Superior temporal gyrus (tissue), 1 donor: ENCODE measurements at regions not wholly inside any gene's neighbourhood (a gene's known extent, or its start where the extent isn't known, plus 50 kb on each side); places are given as distances from the start of the nearest gene placed in this dataset.
A peak's percentile ranks its signal among the peaks of the same experiment; 100 is the strongest.
"Not testable (repeated sequence)": the region's sequence is repeated elsewhere in the genome, so short reads cannot be mapped to it uniquely, and the experiment has no call there.

ENCODE experiments used
- DNase-seq: peaks from one replicate; pipeline ENCODE4 v3.0.0-alpha.2; 2016; ENCODE audit errors: extremely low spot score

DNA sequence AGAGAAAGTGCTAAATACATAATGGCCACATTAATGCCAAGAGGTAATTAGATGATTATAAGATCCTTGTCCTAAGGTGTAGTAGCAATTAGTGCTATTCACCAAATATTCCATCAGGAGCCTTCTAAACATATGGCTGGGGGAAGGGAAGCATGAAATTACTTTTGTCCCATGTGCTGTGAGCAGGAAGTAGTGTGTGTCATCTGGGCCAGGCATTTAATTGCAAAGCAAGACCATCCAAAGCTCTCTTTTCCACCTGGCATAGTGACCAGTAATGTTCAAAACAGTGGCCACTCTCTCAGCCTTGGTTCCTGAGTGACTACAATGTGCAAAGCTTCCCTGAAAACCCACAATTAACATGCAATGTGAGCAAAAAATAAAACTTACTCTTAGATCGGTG is 144.2 kb upstream of the FAM241A start:
- no peak for DNase-seq

DNA sequence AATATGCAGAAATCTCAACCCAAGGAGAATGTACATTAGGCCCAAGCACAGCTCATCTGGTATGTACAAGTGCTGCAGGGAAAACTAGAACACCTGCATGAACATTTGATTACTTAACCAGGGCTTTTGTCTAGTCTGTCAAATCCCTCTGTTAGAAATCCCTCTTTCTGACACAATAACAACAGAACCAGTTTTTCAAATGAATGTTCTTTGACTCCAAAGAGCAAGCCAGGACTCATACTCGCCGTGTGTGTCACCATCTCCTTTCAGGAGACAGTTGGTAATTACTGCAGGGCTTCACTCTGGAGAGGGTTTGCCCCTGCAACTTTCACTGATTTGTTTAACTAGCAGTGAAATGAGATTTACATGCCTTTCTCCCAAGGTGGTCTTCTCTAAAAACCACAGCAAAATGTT is 143.0 kb upstream of the FAM241A start:
- DNase-seq, result no peak

DNA sequence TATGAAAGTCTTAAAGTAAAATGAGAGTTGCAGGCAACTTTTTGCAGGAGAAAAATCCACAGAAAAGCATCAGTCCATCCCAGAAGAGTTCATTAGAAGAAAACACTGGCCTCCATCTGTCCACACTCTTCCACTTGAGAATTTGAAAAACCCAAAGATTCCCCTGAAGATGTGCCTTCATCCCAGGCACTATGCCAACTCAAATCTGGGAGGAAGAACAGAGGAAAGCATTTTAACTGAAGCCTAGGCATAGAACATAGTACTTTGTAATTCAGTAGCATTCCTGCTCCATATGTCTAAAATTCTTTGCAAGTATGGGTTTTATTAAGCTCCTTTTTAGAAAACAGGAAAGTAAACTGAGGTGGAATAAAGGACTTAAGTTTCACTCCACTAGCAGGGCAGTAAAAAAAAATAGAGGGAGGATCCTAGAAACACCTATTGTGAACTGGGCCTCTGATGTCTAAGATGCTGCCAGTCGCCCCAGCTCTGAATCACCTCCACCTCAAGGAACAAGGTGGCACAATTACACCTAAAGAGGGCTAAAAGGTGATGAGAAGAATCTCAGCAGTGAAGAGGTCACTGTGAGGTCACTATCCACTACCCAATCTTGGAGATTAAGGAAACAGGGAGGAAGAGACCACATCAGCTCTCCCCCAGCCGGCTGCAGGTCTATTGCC is 141.9 kb upstream of the FAM241A start:
- no peak for DNase-seq

DNA sequence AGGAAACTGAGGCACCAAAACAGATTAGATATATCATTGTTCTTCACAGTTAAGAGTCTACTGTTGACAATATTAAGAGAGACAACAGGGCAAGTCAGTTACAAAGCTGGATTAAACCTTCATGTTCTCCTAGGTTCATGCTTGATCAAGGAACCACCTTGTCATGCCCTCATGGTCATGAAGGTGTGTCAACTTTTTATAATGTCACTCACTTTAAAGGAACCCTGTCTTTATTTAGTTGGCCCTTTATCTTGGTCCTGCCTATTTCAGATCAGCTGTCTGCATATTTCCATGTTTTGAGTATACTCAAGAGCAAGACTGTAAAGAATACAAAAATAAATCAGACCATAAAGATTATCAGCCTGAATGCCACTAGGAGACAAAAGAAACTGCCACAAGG is 140.2 kb upstream of the FAM241A start:
- no peak for DNase-seq

DNA sequence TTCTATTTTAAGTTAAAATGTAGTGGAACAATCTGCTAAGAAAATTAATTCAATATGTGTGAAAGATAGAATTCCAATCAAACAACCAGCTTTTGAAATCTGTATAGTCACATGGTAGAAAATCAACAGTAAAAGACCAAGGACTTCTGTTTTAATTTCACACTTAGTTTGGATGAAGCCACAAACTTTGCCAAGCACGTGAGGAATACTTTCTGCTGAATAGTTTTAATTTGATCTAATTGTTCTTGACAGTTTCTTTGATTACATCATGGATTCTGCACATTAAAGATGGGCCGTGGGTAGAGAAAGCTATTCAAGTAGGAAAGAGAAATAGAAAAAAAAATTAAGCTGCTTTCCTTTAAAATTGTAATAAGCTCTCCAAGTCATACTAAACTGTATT is 137.9 kb upstream of the FAM241A start:
- no peak for DNase-seq

DNA sequence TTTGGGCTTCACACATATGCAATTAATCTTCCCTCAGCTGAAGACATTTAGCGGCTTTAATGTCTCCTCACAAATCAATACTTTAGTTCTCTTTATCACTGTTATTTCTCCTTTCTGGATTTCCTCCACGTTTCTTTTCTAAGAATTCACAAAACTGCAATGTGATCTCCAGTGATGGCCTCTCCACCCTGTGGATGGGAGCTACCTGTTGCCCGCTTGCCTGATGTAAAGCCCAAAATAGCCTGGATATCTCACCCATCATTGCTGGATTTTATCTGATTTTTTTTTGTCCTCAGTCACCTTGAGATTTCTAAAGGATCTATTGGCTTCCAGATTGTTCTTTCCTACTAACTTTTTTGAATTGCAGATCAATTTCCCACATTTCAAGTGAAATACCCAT is 129.3 kb upstream of the FAM241A start:
- no peak for DNase-seq

DNA sequence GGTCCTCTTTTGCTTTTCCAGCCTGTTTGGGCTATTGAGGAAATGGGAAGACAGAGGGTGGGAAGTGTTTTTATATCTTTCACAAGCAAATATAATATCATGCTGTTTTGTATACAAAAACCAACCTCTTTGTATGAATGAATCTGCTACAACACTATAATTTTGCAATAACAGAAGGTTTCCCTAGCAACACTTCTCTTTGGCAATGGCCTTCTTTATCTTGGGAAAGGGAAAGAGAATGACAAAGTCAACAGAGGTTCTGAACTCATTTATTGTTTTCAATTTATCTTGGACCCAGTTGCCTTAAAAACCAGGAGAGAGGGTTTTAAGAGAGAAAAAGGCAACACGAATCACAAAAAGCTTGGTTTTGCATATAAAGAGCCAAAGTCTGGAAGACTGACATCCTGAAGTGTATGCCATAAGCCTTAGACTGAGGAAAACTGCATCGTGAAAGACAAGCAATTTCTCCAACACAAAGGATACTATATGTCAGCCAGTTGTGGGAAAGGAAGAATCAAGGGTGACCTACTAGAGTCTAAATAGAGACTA is 121.8 kb upstream of the FAM241A start:
- no peak for DNase-seq

DNA sequence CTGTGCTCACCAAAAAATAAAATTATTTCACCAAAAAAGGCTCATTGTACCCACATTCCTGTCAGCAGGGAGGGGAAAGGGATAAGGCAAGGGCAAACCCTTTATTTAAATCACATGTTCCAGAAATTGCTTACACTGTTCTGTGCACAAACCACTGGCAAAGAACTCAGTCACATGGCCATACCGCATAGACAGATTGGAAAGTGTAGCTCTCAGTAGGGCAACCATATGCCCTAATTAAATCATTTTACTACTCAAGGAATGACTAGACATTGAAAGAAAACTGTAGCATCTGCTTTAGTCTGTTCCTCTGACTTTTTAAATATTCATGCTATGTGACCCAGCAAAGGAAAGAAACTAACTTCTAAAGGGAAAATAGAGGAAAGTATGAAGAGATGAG is 119.2 kb upstream of the FAM241A start:
- no peak for DNase-seq

DNA sequence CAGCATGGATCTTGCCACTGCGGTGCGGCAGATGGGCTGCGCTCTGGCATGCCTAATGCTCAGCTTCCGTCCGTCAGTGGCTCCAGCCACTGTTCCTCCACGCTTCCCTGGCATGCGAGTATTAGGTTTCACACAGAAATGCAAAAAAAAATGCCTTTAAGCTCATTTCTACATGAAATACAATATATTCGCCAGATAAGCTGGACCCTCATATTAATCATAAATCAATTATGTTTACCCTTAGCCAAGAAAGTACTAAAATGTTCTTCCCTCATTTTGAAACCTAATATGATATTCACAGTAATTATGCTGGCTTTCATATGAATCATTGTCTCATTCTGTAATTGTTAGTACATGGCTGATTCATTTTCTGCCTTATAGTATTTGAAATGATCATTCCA is 115.5 kb upstream of the FAM241A start:
- DNase-seq, result no peak

DNA sequence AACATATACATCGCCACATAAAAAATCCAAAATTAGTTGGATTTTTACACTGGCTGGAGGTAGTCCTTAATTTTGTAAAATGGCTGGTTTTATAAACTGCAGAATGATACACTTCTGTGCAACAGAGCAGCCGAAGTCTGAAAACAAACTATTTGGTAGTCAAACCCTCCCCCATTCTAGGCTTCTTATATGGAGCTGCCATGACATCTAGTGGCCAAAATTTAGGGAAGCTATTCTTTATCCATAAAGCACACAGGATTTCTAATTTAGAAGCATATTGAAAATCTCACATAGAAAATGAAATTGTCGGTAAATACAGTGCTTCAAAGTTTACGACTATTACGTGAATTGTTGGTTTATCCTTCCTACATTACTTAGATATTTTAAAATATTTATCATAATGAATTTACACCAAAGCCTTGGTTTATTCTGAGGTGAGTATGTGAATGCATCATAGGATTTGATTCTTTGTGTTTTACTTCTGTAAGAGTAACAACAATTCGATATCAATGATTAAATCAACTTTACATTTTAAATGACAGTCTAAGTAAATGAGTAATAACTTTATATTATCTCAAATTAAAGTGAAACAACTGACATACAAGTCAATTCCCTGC is 113.4 kb upstream of the FAM241A start:
- peak; percentile 86 for DNase-seq

DNA sequence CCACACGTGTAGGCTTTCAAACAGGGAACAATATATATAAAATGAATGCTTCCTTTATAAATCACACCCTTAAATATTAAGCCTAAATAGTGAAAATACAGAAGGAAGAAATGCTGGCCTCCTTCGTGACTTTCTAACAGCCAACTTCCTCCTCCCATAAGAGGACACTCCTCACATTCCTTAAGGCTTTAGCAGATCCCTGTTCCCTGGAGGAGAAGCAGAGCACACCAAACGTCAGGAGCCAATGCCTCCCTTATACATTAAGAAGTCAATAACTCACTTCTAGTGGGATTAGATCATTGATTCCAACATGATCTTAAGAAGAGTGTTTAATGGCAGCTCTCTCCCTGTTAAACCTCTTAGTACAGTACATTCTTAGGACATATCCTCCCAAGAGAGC is 108.4 kb upstream of the FAM241A start:
- DNase-seq, result no peak

DNA sequence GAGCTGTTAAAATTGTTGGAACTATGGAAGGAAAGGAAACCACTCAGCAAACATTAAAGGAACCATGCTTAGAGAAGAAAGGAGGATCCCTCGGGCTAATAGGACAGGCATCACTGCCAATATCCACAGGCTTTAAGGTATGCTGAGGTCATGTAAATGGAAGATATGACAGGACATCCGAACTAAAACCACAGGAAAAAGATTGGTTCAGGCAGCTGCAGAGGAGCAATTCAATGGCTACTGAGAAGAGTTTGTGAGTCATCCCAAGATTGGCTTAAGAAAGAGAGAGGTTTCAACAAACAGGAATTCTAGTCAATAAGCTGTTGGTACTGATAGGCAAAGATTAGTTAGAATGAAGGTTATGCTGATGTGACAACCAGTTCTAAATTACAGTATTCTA is 106.4 kb upstream of the FAM241A start:
- no peak for DNase-seq

DNA sequence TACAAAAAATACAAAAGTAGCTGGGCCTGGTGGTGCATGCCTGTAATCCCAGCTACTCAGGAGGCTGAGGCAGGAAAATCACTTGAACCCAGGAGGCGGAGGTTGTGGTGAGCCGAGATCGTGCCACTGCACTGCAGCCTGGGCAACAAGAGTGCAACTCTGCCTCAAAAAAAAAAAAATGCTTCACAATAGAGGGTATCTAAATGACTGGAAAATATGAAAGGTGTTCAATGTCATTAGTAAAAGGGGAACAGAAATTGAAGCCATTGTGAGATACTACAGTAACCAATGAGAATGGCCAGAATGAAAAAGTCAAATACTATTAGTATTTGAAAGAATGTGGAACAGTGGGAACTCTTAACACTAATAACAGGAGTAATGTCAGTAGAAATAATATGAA is 96.1 kb upstream of the FAM241A start:
- not testable (repeated sequence) for DNase-seq

DNA sequence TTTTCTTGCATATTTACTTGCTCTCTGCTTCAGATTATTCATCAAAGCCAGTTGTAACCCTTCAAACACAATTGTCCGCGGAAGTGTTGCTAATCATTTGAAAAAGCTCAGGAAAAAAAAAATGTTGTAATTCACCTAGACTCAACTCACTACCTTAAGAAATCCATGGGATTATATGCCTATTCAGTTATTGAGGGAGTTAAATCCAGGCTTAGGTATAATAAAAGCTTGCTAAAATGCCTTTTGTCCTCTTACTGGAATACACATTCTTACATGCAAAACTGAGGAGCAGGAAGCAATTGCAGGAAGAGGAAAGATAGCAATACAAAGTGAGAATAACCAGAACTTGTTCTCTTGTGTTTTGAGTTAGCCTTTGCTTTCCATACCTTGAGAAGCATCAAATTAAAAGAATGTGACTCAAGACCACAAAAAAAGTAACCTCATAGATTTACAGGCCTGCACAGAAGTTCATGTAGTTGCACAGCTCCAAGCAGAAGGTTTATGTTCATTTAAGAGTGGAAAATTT is 91.4 kb upstream of the FAM241A start:
- no peak for DNase-seq

DNA sequence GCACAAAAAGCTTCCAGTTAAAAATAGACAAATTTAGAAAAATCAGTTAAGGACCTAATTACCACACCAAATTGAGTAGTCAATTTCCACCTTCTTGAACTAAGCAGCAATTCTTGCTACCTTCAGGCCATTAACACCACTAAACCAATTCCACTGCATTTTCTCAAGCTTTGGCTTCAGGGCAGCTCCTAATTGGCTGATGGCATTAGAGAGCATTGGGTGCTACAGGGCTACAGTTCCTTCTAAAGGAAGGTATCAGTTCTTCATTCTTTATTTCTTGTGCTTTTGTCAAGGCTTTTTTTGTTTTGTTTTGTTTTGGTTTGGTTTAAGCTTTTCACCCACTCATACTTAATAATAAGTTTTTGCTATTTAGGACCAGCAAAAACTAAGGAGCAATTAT is 90.2 kb upstream of the FAM241A start:
- DNase-seq, result no peak

DNA sequence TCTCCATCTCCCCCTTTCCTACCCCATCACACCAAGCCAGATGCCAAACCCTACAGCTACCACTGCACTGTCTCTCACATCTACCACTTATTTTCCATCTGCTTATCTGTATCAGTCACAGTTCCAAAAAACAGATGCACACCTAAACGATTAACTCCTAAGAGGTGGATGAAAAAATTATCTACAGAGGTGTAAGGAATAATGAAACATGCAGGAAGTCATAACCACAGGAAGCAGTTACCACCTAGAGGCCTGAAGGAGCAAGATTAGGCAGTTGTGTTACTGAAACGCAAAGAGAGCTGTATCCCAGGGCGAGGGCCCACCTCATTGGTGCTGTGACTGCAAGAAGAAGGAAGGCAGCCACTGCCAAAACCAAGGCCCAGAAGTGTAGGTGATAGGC is 87.8 kb upstream of the FAM241A start:
- no peak for DNase-seq

DNA sequence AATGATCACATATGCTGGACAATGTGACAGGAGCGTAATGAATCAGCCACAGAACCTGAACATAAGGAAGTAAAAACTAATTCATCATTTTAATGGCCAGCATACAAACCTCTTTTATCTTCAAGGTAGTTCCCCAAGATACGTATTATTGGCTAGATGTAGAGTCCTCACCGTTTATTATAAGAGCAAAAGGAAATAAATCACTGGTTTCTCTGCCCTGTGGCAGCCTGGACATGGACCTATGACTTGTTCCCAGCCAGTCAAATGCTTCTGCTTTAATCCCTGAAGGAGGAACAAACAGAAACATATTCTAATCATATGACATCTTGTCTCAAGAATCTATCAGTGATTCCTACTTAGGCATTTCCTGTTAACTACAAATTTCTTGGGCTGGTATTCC is 86.8 kb upstream of the FAM241A start:
- no peak for DNase-seq

DNA sequence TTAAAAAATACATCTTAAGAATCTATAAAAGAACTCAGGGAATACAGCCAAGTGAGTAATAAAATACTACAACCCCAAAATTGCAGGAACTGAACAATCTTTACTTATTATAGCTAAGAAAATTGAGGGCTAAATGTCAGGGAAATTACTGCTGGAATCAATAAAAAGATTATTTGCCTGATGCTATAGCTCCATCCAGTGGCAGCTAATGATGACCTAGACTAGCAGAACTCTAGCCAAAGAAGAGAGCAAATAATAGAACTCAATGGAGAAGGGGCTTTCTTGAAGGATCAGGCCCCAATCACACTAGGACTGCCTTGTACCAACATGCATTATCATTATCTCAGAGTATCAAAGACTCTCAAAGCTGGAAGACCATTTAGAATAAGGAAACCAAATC is 85.0 kb upstream of the FAM241A start:
- DNase-seq, result no peak

DNA sequence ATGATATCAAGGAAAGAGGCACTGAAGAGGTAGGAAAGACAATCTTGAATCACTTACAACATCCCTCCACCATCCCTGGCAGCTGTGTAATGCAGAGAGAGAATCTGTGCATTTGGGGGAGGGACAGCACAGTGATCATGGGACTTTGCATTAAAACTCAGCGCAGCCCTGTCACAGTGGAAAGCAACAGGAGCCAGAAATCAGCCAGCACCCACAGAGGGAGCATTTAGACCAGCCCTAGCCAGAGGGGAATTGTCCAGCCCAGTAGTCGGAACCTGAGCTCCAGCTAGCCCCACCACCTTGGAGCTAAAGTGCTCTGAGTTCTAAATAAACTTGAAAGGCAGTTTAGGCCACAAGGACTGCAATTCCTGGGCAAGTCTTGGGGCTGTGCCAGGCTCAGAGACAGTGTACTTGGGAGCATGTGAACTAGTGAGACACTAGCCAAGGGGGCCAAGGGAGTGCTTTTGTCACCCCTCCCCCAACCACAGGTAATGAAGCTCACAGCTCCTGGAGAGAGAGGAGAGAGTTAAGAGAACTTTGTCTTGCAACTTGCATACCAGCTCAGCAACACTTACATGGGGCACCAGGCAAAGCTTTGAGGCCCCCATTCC is 83.9 kb upstream of the FAM241A start:
- no peak for DNase-seq

DNA sequence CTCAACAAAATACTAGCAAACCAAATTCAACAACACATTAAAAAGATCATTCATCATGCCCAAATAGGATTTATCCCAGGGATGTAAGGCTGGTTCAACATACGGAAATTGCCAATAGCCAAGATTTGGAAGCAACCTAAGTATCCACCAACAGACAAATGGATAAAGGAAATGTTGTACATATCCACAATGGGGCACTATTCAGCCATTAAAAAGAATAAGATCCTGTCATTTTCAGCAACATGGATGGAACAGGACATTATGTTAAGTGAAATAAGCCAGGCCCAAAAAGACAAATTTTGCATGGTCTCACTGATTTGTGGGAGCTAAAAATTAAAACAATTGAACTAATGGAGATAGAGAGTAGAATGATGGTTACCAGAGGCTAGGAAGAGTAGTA is 82.0 kb upstream of the FAM241A start:
- no peak for DNase-seq

DNA sequence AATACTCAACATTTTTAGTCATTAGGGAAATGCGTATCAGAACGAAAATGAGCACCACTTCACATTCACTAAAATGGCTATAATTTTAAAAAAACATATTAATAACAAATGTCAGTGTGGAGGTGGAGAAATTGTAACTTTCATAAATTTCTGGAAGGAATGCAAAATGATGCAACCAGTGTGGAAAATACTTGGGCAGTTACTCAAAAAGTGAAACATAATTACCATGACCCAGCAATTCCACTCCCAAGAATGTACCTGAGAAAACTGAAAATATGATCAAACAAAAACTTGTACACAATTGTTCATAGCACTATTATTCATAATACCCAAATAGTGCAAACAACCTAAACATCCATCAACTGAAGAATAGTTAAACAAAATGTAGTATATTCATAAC is 76.1 kb upstream of the FAM241A start:
- DNase-seq, result no peak

DNA sequence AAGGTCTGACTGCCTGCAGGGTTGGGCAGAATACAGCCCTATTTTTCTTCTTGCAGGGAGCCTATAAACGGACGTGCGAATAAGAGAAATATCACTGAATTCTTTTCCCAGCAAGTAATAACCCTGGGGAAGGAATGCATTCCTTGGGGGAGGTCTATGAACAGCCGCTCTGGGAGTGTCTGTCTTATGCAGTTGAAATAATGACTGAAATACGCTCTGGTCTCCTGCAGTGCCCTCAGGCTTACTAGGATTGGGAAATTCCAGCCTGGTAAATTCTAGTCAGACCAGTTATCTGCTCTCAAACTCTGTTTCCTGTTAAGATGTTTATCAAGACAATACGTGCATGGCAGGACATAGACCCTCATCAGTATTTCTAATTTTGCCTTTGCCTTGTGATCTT is 72.1 kb upstream of the FAM241A start:
- no peak for DNase-seq

DNA sequence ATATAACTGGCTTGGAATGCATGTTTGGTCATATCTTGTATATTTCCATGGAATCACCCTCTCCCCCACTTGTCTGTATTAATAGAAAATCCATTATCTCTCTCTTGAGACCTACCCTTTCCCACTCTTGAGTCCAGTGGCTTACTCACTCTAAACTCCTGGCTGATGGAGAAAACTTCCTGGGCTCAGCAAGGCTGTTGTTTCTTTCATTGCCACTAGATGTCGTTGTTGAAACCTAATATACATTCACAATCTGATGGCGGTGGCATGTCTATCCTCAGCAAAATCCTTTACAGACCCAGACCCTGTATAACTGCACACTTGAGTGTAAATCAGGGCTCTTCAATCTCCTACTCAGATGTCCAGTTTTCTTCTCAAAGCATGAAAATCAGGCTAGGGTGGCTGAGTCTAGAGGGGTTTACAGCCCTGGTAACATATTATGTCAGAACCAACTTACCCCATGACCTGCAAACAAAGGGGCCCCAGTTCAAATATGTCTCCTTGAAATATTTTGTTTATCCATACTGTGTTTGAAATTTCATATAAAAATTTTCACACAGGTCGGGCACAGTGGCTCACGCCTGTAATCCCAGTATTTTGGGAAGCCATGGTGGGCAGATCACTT is 70.0 kb upstream of the FAM241A start:
- peak; percentile 71 for DNase-seq
